ENCODE measurements at regions not wholly inside any gene's neighbourhood (a gene's known extent, or its start where the extent isn't known, plus 50 kb on each side); places are given as distances from the start of the nearest gene placed in this dataset.
"Not testable (repeated sequence)": the region's sequence is repeated elsewhere in the genome, so short reads cannot be mapped to it uniquely, and the experiment has no call there.

DNA sequence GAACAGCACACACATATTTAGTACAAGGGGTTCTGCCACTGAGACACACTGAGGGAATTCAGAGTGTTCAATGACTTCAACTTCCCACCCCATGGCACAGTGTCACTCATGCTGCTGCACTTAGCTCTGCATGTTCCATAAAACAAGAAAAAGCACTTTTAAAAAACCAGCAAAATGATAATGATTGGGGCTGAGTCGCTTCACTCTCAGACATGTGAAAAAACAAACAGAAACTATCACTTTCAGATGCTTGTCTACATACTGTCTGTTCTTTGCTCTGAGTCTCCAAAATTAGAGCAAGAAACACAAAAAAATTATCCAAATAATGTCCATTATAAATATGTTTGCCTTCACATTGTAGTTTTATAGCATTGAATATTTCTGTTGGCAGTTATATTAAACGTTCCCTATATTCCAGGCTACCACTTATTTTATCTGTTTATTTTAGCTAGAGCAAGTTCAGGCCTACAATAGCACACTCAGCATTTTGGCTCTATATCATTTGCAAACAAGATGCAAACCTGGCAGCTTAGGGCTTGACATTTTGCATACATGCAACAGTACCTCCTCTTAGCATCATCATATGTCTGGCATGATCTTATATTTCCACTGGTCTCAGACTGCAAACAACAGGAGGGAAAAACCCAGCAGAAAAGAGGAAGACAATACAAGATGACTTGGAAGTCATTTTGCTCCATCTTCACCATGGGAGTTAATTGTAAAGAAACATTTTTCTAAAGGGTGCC is 398.8 kb downstream of the HACE1 start:
- Histone ChIP-seq H3K36me3 (ENCODE audit: control insufficient read depth in 1 of 2, insufficient read depth in 2 of 2, low read length in 1 of 2) (no peaks in the 10 kb centered on the region), H3K27ac (ENCODE audit: low read depth in 1 of 2, low read length in 2 of 2) (no peak overlapping the region), H3K4me1 (ENCODE audit: control insufficient read depth in 1 of 2, insufficient read depth in 2 of 2, low read length in 2 of 2) (no peaks in the 10 kb centered on the region), H3K4me3 (ENCODE audit: low read length in 2 of 2) (no peak overlapping the region), H3K27me3 (ENCODE audit: control insufficient read depth in 1 of 2, insufficient read depth in 2 of 2, low read length in 1 of 2) (no peaks in the 10 kb centered on the region), H3K9me3 (ENCODE audit: control insufficient read depth, low read length) (no peaks in the 10 kb centered on the region)
- ATAC-seq (ENCODE audit: low FRiP score) (no peak), DNase-seq (no peak)
- intact Hi-C loops (cut with DNase I): no loop called here
- 27 to 34% methylated on average over 2 of the region's 2 CpGs for WGBS, 2 donors

DNA sequence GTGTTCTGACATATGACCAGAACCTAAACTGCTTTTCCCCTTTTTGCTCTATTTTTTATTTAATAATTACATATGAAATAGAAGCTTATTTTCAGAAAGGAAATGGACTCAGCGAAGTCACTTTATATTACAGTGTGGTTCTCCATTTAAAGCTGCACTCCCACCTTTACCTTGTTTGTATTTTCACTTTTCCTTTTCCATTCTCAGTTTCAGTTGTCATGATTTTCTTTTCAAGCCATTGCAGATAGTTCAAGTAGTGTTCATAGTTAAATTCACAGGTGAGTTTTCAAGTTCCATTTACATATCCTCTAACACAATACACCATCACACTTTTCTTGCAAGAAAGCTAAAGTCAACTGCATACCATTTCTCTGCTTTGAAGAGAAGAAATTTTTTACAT is 400.2 kb downstream of the HACE1 start:
- no peak for ATAC-seq (ENCODE audit: low FRiP score)
- Histone ChIP-seq H3K27ac (ENCODE audit: low read depth in 1 of 2, low read length in 2 of 2) (no peak overlapping the region), H3K4me1 (ENCODE audit: control insufficient read depth in 1 of 2, insufficient read depth in 2 of 2, low read length in 2 of 2) (no peaks in the 10 kb centered on the region), H3K36me3 (ENCODE audit: control insufficient read depth in 1 of 2, insufficient read depth in 2 of 2, low read length in 1 of 2) (no peaks in the 10 kb centered on the region), H3K9me3 (ENCODE audit: control insufficient read depth, low read length) (no peaks in the 10 kb centered on the region), H3K27me3 (ENCODE audit: control insufficient read depth in 1 of 2, insufficient read depth in 2 of 2, low read length in 1 of 2) (no peaks in the 10 kb centered on the region), H3K4me3 (ENCODE audit: low read length in 2 of 2) (no peak overlapping the region)
- WGBS, 2 donors: 90% methylated on average over 1 of the region's 1 CpG
- intact Hi-C loops (cut with DNase I): no loop called here
- DNase-seq: no peak

- intact Hi-C loops (cut with DNase I): no loop called here
- no peak for ATAC-seq (ENCODE audit: low FRiP score)
- no peaks in the 10 kb centered on the region for H3K36me3 ChIP-seq (ENCODE audit: control insufficient read depth in 1 of 2, insufficient read depth in 2 of 2, low read length in 1 of 2)
These were observed 409.8 kb downstream of the HACE1 start for GRCh38 chr6:104449918-104450317.

DNA sequence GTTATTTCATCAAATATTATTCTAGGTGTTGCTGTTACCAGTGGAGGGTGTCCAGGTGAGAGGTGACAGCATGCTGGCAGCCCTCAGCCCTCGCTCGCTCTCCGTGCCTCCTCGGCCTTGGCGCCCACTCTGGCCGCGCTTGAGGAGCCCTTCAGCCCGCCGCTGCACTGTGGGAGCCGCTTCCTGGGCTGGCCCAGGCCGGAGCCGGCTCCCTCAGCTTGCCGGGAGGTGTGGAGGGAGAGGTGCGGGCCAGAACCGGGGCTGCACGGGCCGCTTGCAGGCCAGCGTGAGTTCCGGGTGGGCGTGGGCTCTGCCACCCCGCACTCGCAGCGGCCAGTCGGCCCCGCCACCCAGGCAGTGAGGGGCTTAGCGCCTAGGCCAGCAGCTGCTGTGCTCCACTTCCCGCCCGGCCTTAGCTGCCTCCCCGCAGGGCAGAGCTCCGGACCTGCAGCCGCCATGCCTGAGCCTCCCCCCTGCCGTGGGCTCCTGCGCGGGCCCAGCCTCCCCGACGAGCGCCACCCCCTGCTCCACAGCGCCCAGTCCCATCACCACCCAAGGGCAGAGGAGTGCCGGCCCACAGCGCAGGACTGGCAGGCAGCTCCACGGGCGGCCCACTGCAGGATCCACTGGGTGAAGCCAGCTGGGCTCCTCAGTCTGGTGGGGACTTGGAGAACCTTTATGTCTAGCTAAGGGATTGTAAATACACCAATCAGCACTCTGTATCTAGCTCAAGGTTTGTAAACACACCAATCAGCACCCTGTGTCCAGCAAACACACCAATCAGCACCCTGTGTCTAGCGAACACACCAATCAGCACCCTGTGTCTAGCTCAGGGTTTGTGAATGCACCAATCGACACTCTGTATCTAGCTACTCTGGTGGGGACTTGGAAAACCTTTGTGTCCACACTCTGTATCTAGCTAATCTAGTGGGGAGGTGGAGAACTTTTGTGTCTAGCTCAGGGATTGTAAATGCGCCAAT is 413.3 kb downstream of the HACE1 start:
- H3K36me3 ChIP-seq (ENCODE audit: control insufficient read depth in 1 of 2, insufficient read depth in 2 of 2, low read length in 1 of 2); H3K9me3 ChIP-seq (ENCODE audit: control insufficient read depth, low read length); ATAC-seq (ENCODE audit: low FRiP score); H3K4me3 ChIP-seq (ENCODE audit: low read length in 2 of 2); H3K4me1 ChIP-seq (ENCODE audit: control insufficient read depth in 1 of 2, insufficient read depth in 2 of 2, low read length in 2 of 2); intact Hi-C loops (cut with DNase I); H3K27me3 ChIP-seq (ENCODE audit: control insufficient read depth in 1 of 2, insufficient read depth in 2 of 2, low read length in 1 of 2); H3K27ac ChIP-seq (ENCODE audit: low read depth in 1 of 2, low read length in 2 of 2); DNase-seq: not testable (repeated sequence)
- 94 to 96% methylated on average over 37 to 45 of the region's 45 CpGs for WGBS, 2 donors

More at GRCh38 chr6:104449918-104450317, 409.8 kb downstream of the HACE1 start:
- Histone ChIP-seq H3K9me3 (ENCODE audit: control insufficient read depth, low read length) (no peaks in the 10 kb centered on the region), H3K27me3 (ENCODE audit: control insufficient read depth in 1 of 2, insufficient read depth in 2 of 2, low read length in 1 of 2) (no peaks in the 10 kb centered on the region), H3K4me1 (ENCODE audit: control insufficient read depth in 1 of 2, insufficient read depth in 2 of 2, low read length in 2 of 2) (no peaks in the 10 kb centered on the region), H3K4me3 (ENCODE audit: low read length in 2 of 2) (no peak overlapping the region), H3K27ac (ENCODE audit: low read depth in 1 of 2, low read length in 2 of 2) (no peak overlapping the region)
- no peak for DNase-seq
- WGBS, 2 donors: 38 to 42% methylated on average over 1 of the region's 1 CpG

DNA sequence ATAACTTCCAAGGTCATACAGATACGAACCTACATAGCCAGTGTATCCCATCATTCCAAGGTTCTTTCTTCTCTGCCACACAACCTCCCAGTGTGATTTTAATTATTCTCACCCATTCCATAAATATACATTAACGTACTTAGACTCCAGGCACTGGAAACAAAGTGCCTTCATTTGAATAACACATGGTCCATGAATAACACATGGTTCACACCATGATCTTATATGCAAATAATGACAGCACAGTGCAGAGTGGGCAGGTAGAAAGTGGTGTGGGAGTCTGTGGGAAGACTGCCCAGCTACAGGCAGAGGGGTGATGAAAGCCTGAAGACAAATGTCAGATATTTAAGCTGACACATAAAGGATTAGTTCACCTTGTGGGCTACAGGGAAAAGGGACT is 425.2 kb downstream of the HACE1 start:
- no peaks in the 10 kb centered on the region for H3K36me3 ChIP-seq (ENCODE audit: control insufficient read depth in 1 of 2, insufficient read depth in 2 of 2, low read length in 1 of 2)
- intact Hi-C loops (cut with DNase I): no loop called here
- H3K27ac ChIP-seq (ENCODE audit: low read depth in 1 of 2, low read length in 2 of 2): no peak overlapping the region
- no peaks in the 10 kb centered on the region for H3K27me3 ChIP-seq (ENCODE audit: control insufficient read depth in 1 of 2, insufficient read depth in 2 of 2, low read length in 1 of 2)
- H3K4me1 ChIP-seq (ENCODE audit: control insufficient read depth in 1 of 2, insufficient read depth in 2 of 2, low read length in 2 of 2): no peaks in the 10 kb centered on the region
- peaks cover 3% of the 10 kb centered on the region for H3K9me3 ChIP-seq (ENCODE audit: control insufficient read depth, low read length)
- DNase-seq (no peak), ATAC-seq (ENCODE audit: low FRiP score) (no peak)
- 50 to 51% methylated on average over 2 of the region's 2 CpGs for WGBS, 2 donors
- H3K4me3 ChIP-seq (ENCODE audit: low read length in 2 of 2): no peak overlapping the region

- 83 to 85% methylated on average over 3 of the region's 3 CpGs for WGBS, 2 donors
- Histone ChIP-seq H3K4me3 (ENCODE audit: low read length in 2 of 2) (no peak overlapping the region), H3K9me3 (ENCODE audit: control insufficient read depth, low read length) (peaks cover 1% of the 10 kb centered on the region), H3K36me3 (ENCODE audit: control insufficient read depth in 1 of 2, insufficient read depth in 2 of 2, low read length in 1 of 2) (no peaks in the 10 kb centered on the region), H3K27me3 (ENCODE audit: control insufficient read depth in 1 of 2, insufficient read depth in 2 of 2, low read length in 1 of 2) (no peaks in the 10 kb centered on the region), H3K27ac (ENCODE audit: low read depth in 1 of 2, low read length in 2 of 2) (no peak overlapping the region), H3K4me1 (ENCODE audit: control insufficient read depth in 1 of 2, insufficient read depth in 2 of 2, low read length in 2 of 2) (no peaks in the 10 kb centered on the region)
- no peak for DNase-seq
- ATAC-seq (ENCODE audit: low FRiP score): no peak
- intact Hi-C loops (cut with DNase I): no loop called here
These were observed 428.6 kb downstream of the HACE1 start for GRCh38 chr6:104431096-104431495.

- Histone ChIP-seq H3K27ac (ENCODE audit: low read depth in 1 of 2, low read length in 2 of 2) (no peak overlapping the region), H3K4me3 (ENCODE audit: low read length in 2 of 2) (no peak overlapping the region), H3K27me3 (ENCODE audit: control insufficient read depth in 1 of 2, insufficient read depth in 2 of 2, low read length in 1 of 2) (no peaks in the 10 kb centered on the region), H3K4me1 (ENCODE audit: control insufficient read depth in 1 of 2, insufficient read depth in 2 of 2, low read length in 2 of 2) (no peaks in the 10 kb centered on the region), H3K36me3 (ENCODE audit: control insufficient read depth in 1 of 2, insufficient read depth in 2 of 2, low read length in 1 of 2) (no peaks in the 10 kb centered on the region), H3K9me3 (ENCODE audit: control insufficient read depth, low read length) (peaks cover 1% of the 10 kb centered on the region)
- DNase-seq (no peak), ATAC-seq (ENCODE audit: low FRiP score) (no peak)
- intact Hi-C loops (cut with DNase I): no loop called here
- WGBS, 2 donors: 29 to 48% methylated on average over 1 of the region's 1 CpG
These were observed 431.5 kb downstream of the HACE1 start for GRCh38 chr6:104428184-104428583.

DNA sequence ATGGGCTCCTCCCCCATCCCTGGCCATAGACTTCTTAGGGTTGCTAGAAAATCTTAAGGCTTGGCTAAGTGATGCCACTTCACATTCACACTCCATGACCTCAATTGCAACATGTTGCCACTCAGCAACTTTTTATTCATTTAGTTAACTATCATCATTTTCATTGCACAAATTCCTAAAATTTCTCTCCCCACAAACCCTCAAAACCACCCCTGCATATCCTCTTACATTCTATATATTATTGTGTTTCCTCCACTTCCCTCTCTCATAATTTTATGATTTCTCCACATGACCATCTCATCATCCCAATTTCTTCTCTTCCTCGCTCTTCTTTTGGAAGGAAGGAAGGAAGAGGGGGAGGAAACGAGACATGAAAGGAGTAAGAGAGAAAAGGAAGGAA is 436.0 kb downstream of the HACE1 start:
- no peaks in the 10 kb centered on the region for H3K9me3 ChIP-seq (ENCODE audit: control insufficient read depth, low read length)
- H3K27ac ChIP-seq (ENCODE audit: low read depth in 1 of 2, low read length in 2 of 2): no peak overlapping the region
- intact Hi-C loops (cut with DNase I): no loop called here
- H3K27me3 ChIP-seq (ENCODE audit: control insufficient read depth in 1 of 2, insufficient read depth in 2 of 2, low read length in 1 of 2): no peaks in the 10 kb centered on the region
- H3K36me3 ChIP-seq (ENCODE audit: control insufficient read depth in 1 of 2, insufficient read depth in 2 of 2, low read length in 1 of 2): no peaks in the 10 kb centered on the region
- no peak overlapping the region for H3K4me3 ChIP-seq (ENCODE audit: low read length in 2 of 2)
- DNase-seq (no peak), ATAC-seq (ENCODE audit: low FRiP score) (no peak)
- 85 to 92% methylated on average over 2 of the region's 2 CpGs for WGBS, 2 donors
- no peaks in the 10 kb centered on the region for H3K4me1 ChIP-seq (ENCODE audit: control insufficient read depth in 1 of 2, insufficient read depth in 2 of 2, low read length in 2 of 2)
